ENCODE measurements at regions not wholly inside any gene's neighbourhood (a gene's known extent, or its start where the extent isn't known, plus 50 kb on each side); places are given as distances from the start of the nearest gene placed in this dataset.

- H3K36me3 ChIP-seq: no peaks in the 10 kb centered on the region
- H3K4me3 ChIP-seq: no peak overlapping the region
- WGBS, 2 donors: 85 to 89% methylated on average over 21 to 37 of the region's 47 CpGs
- H3K27me3 ChIP-seq: no peaks in the 10 kb centered on the region
- no peak overlapping the region for H3K27ac ChIP-seq
- H3K4me1 ChIP-seq: no peaks in the 10 kb centered on the region
- ATAC-seq (ENCODE audit: low FRiP score in 2 of 2): no peak
- no peaks in the 10 kb centered on the region for H3K9me3 ChIP-seq
- TF ChIP-seq POLR2AphosphoS5 (IDR thresholded peaks at IDR 0.05) (no peak), CTCF (IDR thresholded peaks at IDR 0.05) (no peak), POLR2A (IDR thresholded peaks at IDR 0.05) (no peak), EP300 (IDR thresholded peaks at IDR 0.05) (no peak)
- DNase-seq: peak in 1 of 2 donors; percentile 10
These were observed 162.0 kb upstream of the SOX1 start for GRCh38 chr13:111904701-111905608.

GRCh38 chr13:111905609-111905945 lies 161.4 kb upstream of the SOX1 start:
- no peak for DNase-seq
- no peaks in the 10 kb centered on the region for H3K27me3 ChIP-seq
- H3K4me1 ChIP-seq: no peaks in the 10 kb centered on the region
- ATAC-seq (ENCODE audit: low FRiP score in 2 of 2): no peak
- no peak overlapping the region for H3K27ac ChIP-seq
- WGBS, 2 donors: 94 to 95% methylated on average over 8 of the region's 8 CpGs
- H3K4me3 ChIP-seq: no peak overlapping the region
- H3K36me3 ChIP-seq: no peaks in the 10 kb centered on the region
- TF ChIP-seq EP300 (IDR thresholded peaks at IDR 0.05): no peak
- TF ChIP-seq CTCF (IDR thresholded peaks at IDR 0.05): no peak
- no peak for TF ChIP-seq POLR2AphosphoS5 (IDR thresholded peaks at IDR 0.05)
- TF ChIP-seq POLR2A (IDR thresholded peaks at IDR 0.05): no peak
- H3K9me3 ChIP-seq: no peaks in the 10 kb centered on the region

- no peaks in the 10 kb centered on the region for H3K36me3 ChIP-seq
- H3K27me3 ChIP-seq: no peaks in the 10 kb centered on the region
- ATAC-seq (ENCODE audit: low FRiP score in 2 of 2) (no peak), DNase-seq (no peak)
- TF ChIP-seq CTCF (IDR thresholded peaks at IDR 0.05): no peak
- 89 to 95% methylated on average over 8 of the region's 8 CpGs for WGBS, 2 donors
- H3K4me3 ChIP-seq: no peak overlapping the region
- H3K4me1 ChIP-seq: no peaks in the 10 kb centered on the region
- no peaks in the 10 kb centered on the region for H3K9me3 ChIP-seq
- no peak overlapping the region for H3K27ac ChIP-seq
These were observed 160.6 kb upstream of the SOX1 start for GRCh38 chr13:111906306-111906705.

- Histone ChIP-seq H3K27ac (no peak overlapping the region), H3K4me3 (no peak overlapping the region), H3K27me3 (no peaks in the 10 kb centered on the region), H3K36me3 (no peaks in the 10 kb centered on the region), H3K9me3 (no peaks in the 10 kb centered on the region), H3K4me1 (no peaks in the 10 kb centered on the region)
- no peak for ATAC-seq (ENCODE audit: low FRiP score in 2 of 2)
- TF ChIP-seq POLR2AphosphoS5 (IDR thresholded peaks at IDR 0.05): no peak
- no peak for TF ChIP-seq CTCF (IDR thresholded peaks at IDR 0.05)
- TF ChIP-seq EP300 (IDR thresholded peaks at IDR 0.05): no peak
- TF ChIP-seq POLR2A (IDR thresholded peaks at IDR 0.05): no peak
- DNase-seq: peak in 1 of 2 donors; percentile 8
- WGBS, 2 donors: 89 to 93% methylated on average over 9 of the region's 9 CpGs
These were observed 160.1 kb upstream of the SOX1 start for GRCh38 chr13:111906816-111907215.

- no peaks in the 10 kb centered on the region for H3K27me3 ChIP-seq
- TF ChIP-seq POLR2AphosphoS5 (IDR thresholded peaks at IDR 0.05) (no peak), CTCF (IDR thresholded peaks at IDR 0.05) (no peak), EP300 (IDR thresholded peaks at IDR 0.05) (no peak), POLR2A (IDR thresholded peaks at IDR 0.05) (no peak)
- H3K4me1 ChIP-seq: no peaks in the 10 kb centered on the region
- H3K36me3 ChIP-seq: no peaks in the 10 kb centered on the region
- WGBS, 2 donors: 88 to 93% methylated on average over 5 of the region's 5 CpGs
- H3K4me3 ChIP-seq: no peak overlapping the region
- no peaks in the 10 kb centered on the region for H3K9me3 ChIP-seq
- H3K27ac ChIP-seq: no peak overlapping the region
- ATAC-seq (ENCODE audit: low FRiP score in 2 of 2) (no peak), DNase-seq (no peak)
These were observed 159.5 kb upstream of the SOX1 start for GRCh38 chr13:111907341-111907880.
